ENCODE measurements at regions not wholly inside any gene's neighbourhood (a gene's known extent, or its start where the extent isn't known, plus 50 kb on each side); places are given as distances from the start of the nearest gene placed in this dataset.

GRCh38 chr5:98328015-98328414 lies 445.4 kb upstream of the RGMB start:
- H3K27ac Mint-ChIP-seq (ENCODE audit: unreplicated experiment): no peak overlapping the region
- Histone ChIP-seq H3K9ac (ENCODE audit: low read length) (no peak overlapping the region), H3K4me1 (ENCODE audit: insufficient read depth, low read length) (no peaks in the 10 kb centered on the region), H2AFZ (ENCODE audit: low read depth, low read length) (no peak overlapping the region), H3K27me3 (ENCODE audit: insufficient read depth, low read length) (no peaks in the 10 kb centered on the region), H4K20me1 (ENCODE audit: insufficient read depth, low read length) (no peaks in the 10 kb centered on the region), H3K79me2 (ENCODE audit: insufficient read depth, low read length) (no peaks in the 10 kb centered on the region), H3K4me3 (ENCODE audit: insufficient read depth, low read depth, low read length) (no peak overlapping the region), H3K9me3 (ENCODE audit: insufficient read depth, low read depth, low read length) (no peaks in the 10 kb centered on the region), H3K36me3 (ENCODE audit: insufficient read depth, low read length) (no peaks in the 10 kb centered on the region), H3K4me2 (ENCODE audit: low read length) (no peak overlapping the region), H3K27ac (ENCODE audit: low read depth, low read length) (no peak overlapping the region)
- H3K27me3 Mint-ChIP-seq (ENCODE audit: low read depth, unreplicated experiment): no peaks in the 10 kb centered on the region
- peaks cover 2% of the 10 kb centered on the region for H3K36me3 Mint-ChIP-seq (ENCODE audit: low read depth, unreplicated experiment)
- FAIRE-seq: no peak
- TF ChIP-seq CTCF (IDR thresholded peaks at IDR 0.05; ENCODE audit: insufficient read depth, low read depth, low read length) (no peak), EZH2 (IDR thresholded peaks at IDR 0.05; ENCODE audit: insufficient read depth, low read length) (no peak)
- no peak for DNase-seq (ENCODE audit: low read depth)
- peaks cover 2% of the 10 kb centered on the region for H3K9me3 Mint-ChIP-seq (ENCODE audit: unreplicated experiment)
- peaks cover 5% of the 10 kb centered on the region for H3K4me1 Mint-ChIP-seq (ENCODE audit: low read depth, unreplicated experiment)
- H3K4me3 Mint-ChIP-seq (ENCODE audit: unreplicated experiment): no peak overlapping the region

GRCh38 chr5:98330871-98331270 lies 442.6 kb upstream of the RGMB start:
- H3K4me3 Mint-ChIP-seq (ENCODE audit: unreplicated experiment): no peak overlapping the region
- H3K4me2 ChIP-seq (ENCODE audit: low read length): no peak overlapping the region
- no peak overlapping the region for H2AFZ ChIP-seq (ENCODE audit: low read depth, low read length)
- FAIRE-seq (no peak), DNase-seq (ENCODE audit: low read depth) (no peak)
- H3K27me3 ChIP-seq (ENCODE audit: insufficient read depth, low read length): no peaks in the 10 kb centered on the region
- H3K4me3 ChIP-seq (ENCODE audit: insufficient read depth, low read depth, low read length): no peak overlapping the region
- H3K36me3 ChIP-seq (ENCODE audit: insufficient read depth, low read length): no peaks in the 10 kb centered on the region
- H3K9me3 ChIP-seq (ENCODE audit: insufficient read depth, low read depth, low read length): no peaks in the 10 kb centered on the region
- H3K27me3 Mint-ChIP-seq (ENCODE audit: low read depth, unreplicated experiment): no peaks in the 10 kb centered on the region
- no peaks in the 10 kb centered on the region for H3K4me1 ChIP-seq (ENCODE audit: insufficient read depth, low read length)
- H3K4me1 Mint-ChIP-seq (ENCODE audit: low read depth, unreplicated experiment): peaks cover 5% of the 10 kb centered on the region
- no peak overlapping the region for H3K27ac ChIP-seq (ENCODE audit: low read depth, low read length)
- H4K20me1 ChIP-seq (ENCODE audit: insufficient read depth, low read length): no peaks in the 10 kb centered on the region
- peaks cover 2% of the 10 kb centered on the region for H3K9me3 Mint-ChIP-seq (ENCODE audit: unreplicated experiment)
- H3K27ac Mint-ChIP-seq (ENCODE audit: unreplicated experiment): no peak overlapping the region
- no peaks in the 10 kb centered on the region for H3K79me2 ChIP-seq (ENCODE audit: insufficient read depth, low read length)
- no peak overlapping the region for H3K9ac ChIP-seq (ENCODE audit: low read length)
- H3K36me3 Mint-ChIP-seq (ENCODE audit: low read depth, unreplicated experiment): peaks cover 2% of the 10 kb centered on the region
- TF ChIP-seq CTCF (IDR thresholded peaks at IDR 0.05; ENCODE audit: insufficient read depth, low read depth, low read length) (no peak), EZH2 (IDR thresholded peaks at IDR 0.05; ENCODE audit: insufficient read depth, low read length) (no peak)

- Mint-ChIP-seq H3K27me3 (ENCODE audit: low read depth, unreplicated experiment) (no peaks in the 10 kb centered on the region), H3K4me1 (ENCODE audit: low read depth, unreplicated experiment) (peaks cover 5% of the 10 kb centered on the region), H3K4me3 (ENCODE audit: unreplicated experiment) (no peak overlapping the region), H3K27ac (ENCODE audit: unreplicated experiment) (no peak overlapping the region), H3K36me3 (ENCODE audit: low read depth, unreplicated experiment) (peaks cover 2% of the 10 kb centered on the region), H3K9me3 (ENCODE audit: unreplicated experiment) (peaks cover 2% of the 10 kb centered on the region)
- no peaks in the 10 kb centered on the region for H3K79me2 ChIP-seq (ENCODE audit: insufficient read depth, low read length)
- H3K4me2 ChIP-seq (ENCODE audit: low read length): no peak overlapping the region
- no peaks in the 10 kb centered on the region for H3K4me1 ChIP-seq (ENCODE audit: insufficient read depth, low read length)
- H3K9me3 ChIP-seq (ENCODE audit: insufficient read depth, low read depth, low read length): no peaks in the 10 kb centered on the region
- no peak overlapping the region for H3K27ac ChIP-seq (ENCODE audit: low read depth, low read length)
- H3K27me3 ChIP-seq (ENCODE audit: insufficient read depth, low read length): no peaks in the 10 kb centered on the region
- DNase-seq (ENCODE audit: low read depth) (no peak), FAIRE-seq (no peak)
- no peaks in the 10 kb centered on the region for H3K36me3 ChIP-seq (ENCODE audit: insufficient read depth, low read length)
- H3K4me3 ChIP-seq (ENCODE audit: insufficient read depth, low read depth, low read length): no peak overlapping the region
- H2AFZ ChIP-seq (ENCODE audit: low read depth, low read length): no peak overlapping the region
- TF ChIP-seq EZH2 (IDR thresholded peaks at IDR 0.05; ENCODE audit: insufficient read depth, low read length): no peak
- TF ChIP-seq CTCF (IDR thresholded peaks at IDR 0.05; ENCODE audit: insufficient read depth, low read depth, low read length): no peak
- H3K9ac ChIP-seq (ENCODE audit: low read length): no peak overlapping the region
- H4K20me1 ChIP-seq (ENCODE audit: insufficient read depth, low read length): no peaks in the 10 kb centered on the region
Measured at GRCh38 chr5:98333921-98334320, 439.5 kb upstream of the RGMB start.
